PC-3 (cell line): ENCODE measurements at regions not wholly inside any gene's neighbourhood (a gene's known extent, or its start where the extent isn't known, plus 50 kb on each side); places are given as distances from the start of the nearest gene placed in this dataset.
"Not testable (repeated sequence)": the region's sequence is repeated elsewhere in the genome, so short reads cannot be mapped to it uniquely, and the experiment has no call there.

Experiments
- EZH2 ChIP-seq: fragments of 300-600 bp; sonication (generic); IDR thresholded peaks from one replicate; pipeline ENCODE4 v1.6.1; 2017; ENCODE audit warnings: antibody characterized with exemption, mild to moderate bottlenecking, low read length; ENCODE audit not compliant: unreplicated experiment
- EZH2phosphoT487 ChIP-seq: fragments of 300-600 bp; sonication (generic); IDR thresholded peaks from 2 replicates; pipeline ENCODE4 v1.6.1; 2018; ENCODE audit warnings: mild to moderate bottlenecking, antibody characterized with exemption, low read length, borderline replicate concordance
- TF ChIP-seq, protein P1 (sequence below): fragments of 300-600 bp; sonication (generic); conservative IDR thresholded peaks from 2 replicates; pipeline ENCODE4 v1.5.1; 2017; ENCODE audit warnings: antibody characterized with exemption, low read depth, mild to moderate bottlenecking, low read length

DNA sequence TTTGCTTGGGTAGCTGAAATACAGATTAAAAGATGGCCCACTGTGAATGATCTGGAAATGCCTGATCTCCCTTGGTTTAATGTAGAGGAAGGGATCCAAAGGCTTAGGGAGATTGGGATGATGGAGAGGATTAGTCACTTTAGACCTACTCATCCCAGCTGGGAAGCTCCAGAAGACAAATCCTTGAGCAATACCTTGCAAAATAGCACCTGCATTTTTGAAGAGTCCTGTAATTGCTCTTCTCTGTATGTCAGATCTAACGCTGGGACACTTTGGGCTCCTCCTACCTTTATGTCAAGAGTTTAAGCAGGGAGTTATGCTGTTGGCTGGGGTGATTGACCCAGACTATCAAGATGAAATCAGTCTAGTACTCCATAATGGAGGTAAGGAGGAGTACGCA, 331.7 kb downstream of the DTHD1 start:
- TF ChIP-seq, protein P1, sequence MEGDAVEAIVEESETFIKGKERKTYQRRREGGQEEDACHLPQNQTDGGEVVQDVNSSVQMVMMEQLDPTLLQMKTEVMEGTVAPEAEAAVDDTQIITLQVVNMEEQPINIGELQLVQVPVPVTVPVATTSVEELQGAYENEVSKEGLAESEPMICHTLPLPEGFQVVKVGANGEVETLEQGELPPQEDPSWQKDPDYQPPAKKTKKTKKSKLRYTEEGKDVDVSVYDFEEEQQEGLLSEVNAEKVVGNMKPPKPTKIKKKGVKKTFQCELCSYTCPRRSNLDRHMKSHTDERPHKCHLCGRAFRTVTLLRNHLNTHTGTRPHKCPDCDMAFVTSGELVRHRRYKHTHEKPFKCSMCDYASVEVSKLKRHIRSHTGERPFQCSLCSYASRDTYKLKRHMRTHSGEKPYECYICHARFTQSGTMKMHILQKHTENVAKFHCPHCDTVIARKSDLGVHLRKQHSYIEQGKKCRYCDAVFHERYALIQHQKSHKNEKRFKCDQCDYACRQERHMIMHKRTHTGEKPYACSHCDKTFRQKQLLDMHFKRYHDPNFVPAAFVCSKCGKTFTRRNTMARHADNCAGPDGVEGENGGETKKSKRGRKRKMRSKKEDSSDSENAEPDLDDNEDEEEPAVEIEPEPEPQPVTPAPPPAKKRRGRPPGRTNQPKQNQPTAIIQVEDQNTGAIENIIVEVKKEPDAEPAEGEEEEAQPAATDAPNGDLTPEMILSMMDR = not testable (repeated sequence)
- TF ChIP-seq EZH2, EZH2phosphoT487: not testable (repeated sequence)
